ENCODE measurements at regions not wholly inside any gene's neighbourhood (a gene's known extent, or its start where the extent isn't known, plus 50 kb on each side); places are given as distances from the start of the nearest gene placed in this dataset.

DNA sequence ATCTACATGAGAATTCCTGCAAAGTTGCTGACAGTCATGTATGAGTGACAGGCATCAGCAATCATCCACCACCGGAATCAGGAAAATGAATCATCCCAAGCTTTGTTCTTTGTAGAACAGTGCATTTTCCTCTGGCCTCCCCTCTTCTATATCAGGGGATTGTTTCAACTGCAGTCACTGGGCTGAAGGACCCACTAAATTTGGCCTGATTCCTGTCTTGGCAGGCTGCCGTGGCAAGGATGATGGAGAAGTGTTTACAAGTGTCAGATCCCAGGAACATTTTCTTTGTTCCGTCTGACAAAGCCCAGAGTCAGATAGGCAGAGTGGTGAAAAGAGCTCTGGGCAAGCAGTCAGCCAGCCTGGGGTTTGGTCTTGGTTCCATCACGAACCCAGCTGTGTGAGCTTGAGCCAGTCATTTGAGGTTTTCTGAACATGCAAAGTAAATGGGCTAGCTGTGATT is 175.1 kb upstream of the TSC22D2 start:
- TF ChIP-seq, protein P1, sequence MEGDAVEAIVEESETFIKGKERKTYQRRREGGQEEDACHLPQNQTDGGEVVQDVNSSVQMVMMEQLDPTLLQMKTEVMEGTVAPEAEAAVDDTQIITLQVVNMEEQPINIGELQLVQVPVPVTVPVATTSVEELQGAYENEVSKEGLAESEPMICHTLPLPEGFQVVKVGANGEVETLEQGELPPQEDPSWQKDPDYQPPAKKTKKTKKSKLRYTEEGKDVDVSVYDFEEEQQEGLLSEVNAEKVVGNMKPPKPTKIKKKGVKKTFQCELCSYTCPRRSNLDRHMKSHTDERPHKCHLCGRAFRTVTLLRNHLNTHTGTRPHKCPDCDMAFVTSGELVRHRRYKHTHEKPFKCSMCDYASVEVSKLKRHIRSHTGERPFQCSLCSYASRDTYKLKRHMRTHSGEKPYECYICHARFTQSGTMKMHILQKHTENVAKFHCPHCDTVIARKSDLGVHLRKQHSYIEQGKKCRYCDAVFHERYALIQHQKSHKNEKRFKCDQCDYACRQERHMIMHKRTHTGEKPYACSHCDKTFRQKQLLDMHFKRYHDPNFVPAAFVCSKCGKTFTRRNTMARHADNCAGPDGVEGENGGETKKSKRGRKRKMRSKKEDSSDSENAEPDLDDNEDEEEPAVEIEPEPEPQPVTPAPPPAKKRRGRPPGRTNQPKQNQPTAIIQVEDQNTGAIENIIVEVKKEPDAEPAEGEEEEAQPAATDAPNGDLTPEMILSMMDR (IDR thresholded peaks at IDR 0.05): no peak
- no peak for TF ChIP-seq POLR2A (IDR thresholded peaks at IDR 0.05)
